HG03175 (cell line): ENCODE measurements at regions not wholly inside any gene's neighbourhood (a gene's known extent, or its start where the extent isn't known, plus 50 kb on each side); places are given as distances from the start of the nearest gene placed in this dataset.

Experiments used
- ATAC-seq: cut with Tn5 transposase; IDR thresholded peaks from one replicate; pipeline ENCODE4 v1.9.1; 2021; ENCODE audit warnings: mild to moderate bottlenecking, moderate library complexity; ENCODE audit not compliant: unreplicated experiment

DNA sequence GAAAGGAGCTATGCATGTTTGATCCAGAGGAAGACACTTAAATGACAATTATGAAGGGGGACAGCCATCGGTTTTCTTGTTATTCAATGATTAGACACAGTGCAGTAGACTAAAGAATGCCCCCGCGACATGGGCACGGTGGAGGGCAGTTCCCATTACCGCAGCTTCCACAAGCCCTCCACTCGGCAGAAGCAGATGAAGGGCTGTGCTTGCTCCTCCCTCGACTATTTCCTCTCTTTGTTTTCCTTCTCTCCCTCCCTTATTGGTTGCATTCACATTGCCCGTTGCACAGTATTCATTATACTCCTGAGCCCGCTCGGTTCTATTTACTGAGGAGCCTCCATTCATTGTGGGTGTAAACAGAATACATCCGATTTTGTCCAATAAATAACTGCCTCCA, 138.8 kb upstream of the RASSF8 start:
- no peak for ATAC-seq

DNA sequence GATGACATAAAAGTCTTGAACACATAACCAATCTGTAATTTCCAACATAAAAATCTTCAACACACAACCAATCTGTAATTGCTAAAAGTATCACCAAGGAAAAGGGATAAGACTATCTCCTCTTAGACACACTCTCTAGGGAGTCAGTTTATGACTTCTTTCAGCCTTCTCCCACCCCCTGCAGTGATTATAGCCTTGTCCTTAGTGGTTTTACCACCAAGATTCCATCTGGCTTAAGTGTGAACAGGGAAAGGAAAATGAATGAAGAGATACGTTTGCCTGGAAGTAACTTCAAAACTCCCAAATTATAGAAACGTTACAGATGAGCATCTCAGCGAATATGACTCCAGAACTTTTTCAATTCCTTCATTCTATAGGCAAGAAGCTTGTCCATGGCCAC, 136.2 kb upstream of the RASSF8 start:
- ATAC-seq = no peak

DNA sequence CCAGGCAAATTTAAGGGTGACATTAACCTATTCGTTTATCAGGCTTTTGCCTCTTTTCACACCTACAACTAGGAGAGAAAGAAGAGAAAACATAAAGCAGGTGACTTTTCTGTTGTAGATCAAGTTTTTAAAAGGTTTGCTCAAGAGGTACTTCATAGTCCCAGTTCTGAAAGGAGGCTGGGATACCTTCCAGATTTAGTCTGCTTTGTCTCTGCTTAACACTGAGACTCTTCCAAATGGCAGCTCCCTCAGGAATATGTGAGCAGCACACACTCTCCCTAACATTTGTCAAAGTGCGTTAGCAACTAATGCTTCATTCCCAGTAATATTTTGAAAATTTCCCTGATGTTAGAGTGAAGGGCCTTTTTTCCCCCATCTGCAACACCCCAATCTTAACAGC, 133.7 kb upstream of the RASSF8 start:
- no peak for ATAC-seq

DNA sequence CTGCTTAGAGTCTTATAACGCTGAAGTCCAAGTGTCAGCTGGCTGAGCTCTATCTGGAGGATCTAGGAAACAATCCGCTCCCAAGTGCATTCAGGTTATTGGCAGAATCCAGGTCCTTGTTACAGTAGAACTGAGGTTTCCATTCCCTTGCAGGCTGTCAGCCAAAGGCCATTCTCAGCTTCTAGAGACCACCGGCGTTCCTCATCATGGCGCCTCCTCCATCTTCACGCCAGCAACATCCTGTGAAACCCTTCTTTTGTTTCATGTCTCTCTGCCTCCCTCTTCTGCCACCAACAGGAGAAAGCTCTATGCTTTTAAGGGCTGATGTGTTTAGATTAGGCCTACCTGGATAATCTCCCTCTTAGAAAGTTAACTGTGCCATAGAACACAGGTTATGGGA, 133.0 kb upstream of the RASSF8 start:
- no peak for ATAC-seq

DNA sequence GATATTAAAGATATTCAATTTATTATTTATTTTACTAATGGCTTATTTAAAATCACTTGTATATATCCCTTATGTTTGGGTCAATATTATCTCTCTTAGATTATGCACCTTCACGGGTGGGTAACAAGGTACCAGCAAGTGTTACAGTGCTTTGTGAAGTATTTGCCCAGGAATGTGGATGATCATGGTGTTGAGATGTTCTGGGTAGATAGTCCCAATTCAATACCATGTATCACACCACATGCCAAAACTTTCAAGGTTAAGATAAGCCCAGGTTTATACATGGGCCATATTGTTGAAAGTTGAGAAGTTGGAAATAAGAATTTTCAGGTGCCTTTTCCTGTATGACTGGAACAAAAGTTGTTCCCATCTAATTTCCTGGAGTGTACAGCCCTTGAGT, 131.3 kb upstream of the RASSF8 start:
- ATAC-seq = no peak

DNA sequence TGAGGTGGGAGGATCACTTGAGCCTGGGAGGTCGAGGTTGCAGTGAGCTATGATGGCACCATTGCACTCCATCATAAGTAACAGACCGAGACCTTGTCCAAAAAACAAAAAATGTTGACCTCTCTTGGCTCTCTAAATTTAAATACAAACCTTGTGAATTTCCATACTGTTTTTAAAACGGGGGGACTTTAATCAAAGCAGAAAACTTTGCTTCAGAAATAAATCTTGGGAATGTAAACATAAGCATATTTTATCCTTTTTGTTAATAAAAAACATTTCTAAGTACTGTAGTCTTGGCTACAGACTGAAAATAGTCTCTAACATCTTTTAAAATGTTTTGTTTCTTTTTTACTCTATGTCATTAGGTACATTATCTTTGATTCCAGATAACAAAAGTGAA, 130.7 kb upstream of the RASSF8 start:
- ATAC-seq = no peak

DNA sequence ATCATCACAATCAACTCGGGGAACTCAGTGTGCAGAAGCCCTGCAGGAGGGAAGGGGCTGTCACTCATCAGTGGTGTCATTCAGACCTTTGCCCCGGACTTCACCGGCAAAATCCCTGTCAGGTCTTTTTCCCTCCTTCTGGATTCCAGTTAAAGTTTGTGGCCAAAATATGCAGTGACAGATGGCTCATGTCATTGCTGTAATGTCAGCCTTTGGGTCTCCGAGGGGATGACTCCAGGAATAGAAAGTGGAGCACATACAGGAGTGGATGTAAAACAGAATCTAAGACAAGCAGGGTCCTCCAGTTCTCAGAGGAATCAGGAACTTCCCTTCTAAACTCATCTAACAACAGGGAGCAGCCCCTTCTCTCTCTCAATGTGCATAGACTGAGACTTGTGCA, 130.3 kb upstream of the RASSF8 start:
- ATAC-seq = no peak

- no peak for ATAC-seq
Observed at GRCh38 chr12:25829192-25829591, 129.3 kb upstream of the RASSF8 start.

GRCh38 chr12:25830456-25830855, 128.0 kb upstream of the RASSF8 start:
- ATAC-seq = no peak

DNA sequence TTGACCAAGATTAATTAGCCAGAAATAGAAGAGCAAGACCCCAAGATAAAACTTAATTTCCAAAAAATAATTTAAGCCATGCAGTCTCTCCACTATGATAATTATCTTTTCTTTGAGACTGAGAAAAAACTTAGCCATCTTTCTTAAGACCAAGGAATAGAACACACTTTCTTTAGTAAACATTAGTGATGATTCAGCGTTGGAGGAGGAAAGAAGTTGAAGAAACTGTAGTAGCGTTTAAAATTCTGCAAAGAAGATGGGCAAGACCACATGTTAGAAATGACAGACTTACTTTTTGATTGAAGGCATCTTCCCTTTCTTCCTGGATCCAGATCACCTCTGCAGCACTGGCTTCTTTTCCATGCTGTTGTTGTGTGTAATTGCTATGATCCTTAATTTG, 124.8 kb upstream of the RASSF8 start:
- ATAC-seq = no peak

DNA sequence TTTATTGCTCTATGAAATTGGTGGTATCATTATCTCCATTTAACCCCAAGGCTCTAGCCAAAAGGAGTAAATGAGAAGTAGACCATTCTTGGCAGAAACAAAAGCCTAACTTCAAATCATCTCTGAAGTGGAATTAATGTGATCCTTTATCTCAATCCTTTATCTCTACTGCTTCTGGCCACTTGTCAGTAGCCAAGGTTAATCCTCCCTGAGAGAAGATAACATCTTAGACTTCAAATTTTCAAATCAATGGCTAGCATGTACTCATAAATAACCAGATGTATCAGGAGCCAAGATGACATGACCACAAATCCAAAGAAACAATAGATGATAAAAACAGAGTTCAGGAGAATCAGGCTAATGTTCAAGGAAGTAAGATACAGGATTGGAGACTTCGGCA, 123.1 kb upstream of the RASSF8 start:
- no peak for ATAC-seq

DNA sequence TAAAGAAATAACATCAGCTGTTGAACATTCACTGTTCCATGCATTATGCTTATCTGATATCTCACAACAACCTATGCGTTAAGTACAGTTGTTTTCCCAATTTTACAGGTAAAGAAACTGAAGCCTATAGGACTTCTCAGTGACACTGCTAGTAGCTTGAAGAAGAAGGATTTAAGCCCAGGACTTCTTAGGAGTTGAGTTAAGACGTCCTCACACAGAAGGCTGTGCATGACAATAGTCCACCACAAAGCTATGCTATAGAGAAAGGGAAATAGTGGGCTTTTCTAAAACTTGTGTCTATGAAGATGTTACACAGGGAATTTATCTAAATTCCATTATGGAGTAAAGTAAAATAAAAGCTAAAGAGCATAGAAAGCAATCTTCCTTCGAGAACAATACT, 120.5 kb upstream of the RASSF8 start:
- no peak for ATAC-seq

- no peak for ATAC-seq
Observed at GRCh38 chr12:25839470-25839869, 119.0 kb upstream of the RASSF8 start.

GRCh38 chr12:25840678-25841465, 117.6 kb upstream of the RASSF8 start:
- no peak for ATAC-seq

- no peak for ATAC-seq
Observed at GRCh38 chr12:25842254-25842653, 116.2 kb upstream of the RASSF8 start.

DNA sequence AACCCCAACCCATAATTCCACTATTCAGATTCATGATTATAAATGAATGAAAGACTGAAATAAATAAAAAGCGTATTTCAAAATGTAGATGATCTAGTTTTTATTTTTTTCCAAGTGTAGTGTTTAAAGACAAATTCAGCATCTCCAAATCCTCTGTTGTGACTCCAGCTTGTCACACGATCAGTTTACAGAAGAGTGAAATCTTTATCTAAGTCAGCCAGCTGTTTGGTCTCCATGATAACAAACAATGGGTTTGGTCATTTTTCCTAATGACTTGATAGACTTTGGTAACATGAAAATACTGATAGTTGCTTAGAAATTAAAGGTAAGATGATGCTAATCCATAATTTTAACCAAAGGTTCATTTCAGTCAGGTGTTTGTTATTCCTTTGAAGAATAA, 114.5 kb upstream of the RASSF8 start:
- ATAC-seq = no peak

GRCh38 chr12:25845415-25845814, 113.1 kb upstream of the RASSF8 start:
- ATAC-seq = no peak

- ATAC-seq = no peak
Observed at GRCh38 chr12:25852792-25853191, 105.7 kb upstream of the RASSF8 start.

- no peak for ATAC-seq
Observed at GRCh38 chr12:25853316-25854095, 105.0 kb upstream of the RASSF8 start.

DNA sequence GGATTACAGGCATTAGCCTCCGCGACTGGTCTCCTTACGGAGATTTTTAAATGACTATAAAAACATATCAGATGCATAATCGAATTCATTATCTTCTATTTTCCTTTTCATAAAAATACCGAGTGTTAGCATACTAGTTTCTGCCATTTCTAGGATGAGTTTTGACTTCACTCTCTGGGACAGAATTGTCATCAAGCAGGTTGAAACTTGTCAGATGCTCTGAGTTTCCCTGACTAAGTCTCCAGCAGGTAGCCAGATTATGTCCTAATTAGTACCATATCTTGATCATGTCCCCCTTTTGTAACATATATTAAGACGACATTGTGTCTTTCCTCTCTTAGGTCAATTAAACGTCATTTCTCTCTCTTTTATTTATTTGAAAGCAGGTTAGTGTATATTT, 103.5 kb upstream of the RASSF8 start:
- ATAC-seq = no peak

- ATAC-seq = no peak
Observed at GRCh38 chr12:25855716-25856115, 102.8 kb upstream of the RASSF8 start.

- ATAC-seq = no peak
Observed at GRCh38 chr12:25859976-25860375, 98.5 kb upstream of the RASSF8 start.
